DLD1 (cell line): ENCODE measurements at regions not wholly inside any gene's neighbourhood (a gene's known extent, or its start where the extent isn't known, plus 50 kb on each side); places are given as distances from the start of the nearest gene placed in this dataset.

Source experiments
- in situ Hi-C: cut with HindIII; loops from 2 replicates; pipeline ENCODE4 v1.10.0; 2017; ENCODE audit warnings: low sequenced_read_pairs

GRCh38 chr12:85352016-85352415, 72.0 kb downstream of the ALX1 start:
- in situ Hi-C loops = no loop called here

- in situ Hi-C loops = no loop called here
These were observed 76.8 kb downstream of the ALX1 start for GRCh38 chr12:85356596-85357385.

GRCh38 chr12:85357609-85358008, 77.6 kb downstream of the ALX1 start:
- in situ Hi-C loops = no loop called here

GRCh38 chr12:85358715-85359114, 78.7 kb downstream of the ALX1 start:
- in situ Hi-C loops = no loop called here

- in situ Hi-C loops = no loop called here
These were observed 83.6 kb downstream of the ALX1 start for GRCh38 chr12:85363382-85364190.

- in situ Hi-C loops = no loop called here
These were observed 87.9 kb downstream of the ALX1 start for GRCh38 chr12:85367936-85368335.

- in situ Hi-C loops = no loop called here
These were observed 89.5 kb downstream of the ALX1 start for GRCh38 chr12:85369365-85370154.

GRCh38 chr12:85373045-85373444, 93.0 kb downstream of the ALX1 start:
- in situ Hi-C loops = no loop called here

GRCh38 chr12:85374981-85375380, 95.0 kb downstream of the ALX1 start:
- in situ Hi-C loops = no loop called here

- in situ Hi-C loops = no loop called here
These were observed 105.4 kb downstream of the ALX1 start for GRCh38 chr12:85385406-85385805.

GRCh38 chr12:85390266-85390665, 110.2 kb downstream of the ALX1 start:
- in situ Hi-C loops = no loop called here

- in situ Hi-C loops = no loop called here
These were observed 112.5 kb downstream of the ALX1 start for GRCh38 chr12:85392508-85392907.

GRCh38 chr12:85393606-85394005, 113.6 kb downstream of the ALX1 start:
- in situ Hi-C loops = no loop called here

GRCh38 chr12:85394065-85394464, 114.0 kb downstream of the ALX1 start:
- in situ Hi-C loops = no loop called here

- in situ Hi-C loops = no loop called here
These were observed 114.8 kb downstream of the ALX1 start for GRCh38 chr12:85394809-85395208.

- in situ Hi-C loops = no loop called here
These were observed 125.2 kb downstream of the ALX1 start for GRCh38 chr12:85405262-85405661.

GRCh38 chr12:85405781-85406522, 125.9 kb downstream of the ALX1 start:
- in situ Hi-C loops = no loop called here

- in situ Hi-C loops = no loop called here
These were observed 133.2 kb downstream of the ALX1 start for GRCh38 chr12:85413266-85413665.

GRCh38 chr12:85422762-85423161, 142.7 kb downstream of the ALX1 start:
- in situ Hi-C loops = no loop called here

GRCh38 chr12:85423947-85424346, 143.9 kb downstream of the ALX1 start:
- in situ Hi-C loops = no loop called here
